ENCODE measurements at regions not wholly inside any gene's neighbourhood (a gene's known extent, or its start where the extent isn't known, plus 50 kb on each side); places are given as distances from the start of the nearest gene placed in this dataset.

DNA sequence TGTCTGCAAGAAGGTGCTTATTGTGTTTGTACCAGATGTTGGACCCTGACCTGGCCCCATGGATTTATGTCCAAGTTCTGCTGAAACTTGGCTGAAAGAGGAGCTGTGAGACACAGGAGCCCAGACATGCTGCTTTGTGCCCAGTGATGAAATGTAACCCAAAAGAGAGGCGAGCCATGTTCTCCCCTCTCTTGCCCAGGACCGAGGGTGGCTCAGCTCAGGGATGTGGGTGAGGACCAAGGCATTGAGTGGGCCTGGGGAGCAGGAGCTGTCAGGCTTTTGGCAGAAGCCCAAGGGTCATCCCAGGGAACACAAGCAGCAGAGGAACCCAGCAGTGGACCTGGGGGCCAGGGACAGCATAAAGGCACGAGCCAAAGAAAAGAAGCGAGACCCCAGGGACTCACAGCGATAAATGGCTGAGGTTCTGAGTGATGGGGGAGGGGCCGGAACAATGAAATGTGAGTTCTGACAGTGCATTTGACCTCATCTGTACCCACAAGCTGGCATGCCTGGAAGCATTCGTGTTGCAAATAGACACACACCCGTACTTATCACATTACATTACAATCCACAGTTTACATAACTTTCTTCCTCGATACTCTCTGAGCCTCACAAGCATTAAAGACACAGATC lies 363.4 kb upstream of the JARID2 start:
- TF ChIP-seq, protein P1, sequence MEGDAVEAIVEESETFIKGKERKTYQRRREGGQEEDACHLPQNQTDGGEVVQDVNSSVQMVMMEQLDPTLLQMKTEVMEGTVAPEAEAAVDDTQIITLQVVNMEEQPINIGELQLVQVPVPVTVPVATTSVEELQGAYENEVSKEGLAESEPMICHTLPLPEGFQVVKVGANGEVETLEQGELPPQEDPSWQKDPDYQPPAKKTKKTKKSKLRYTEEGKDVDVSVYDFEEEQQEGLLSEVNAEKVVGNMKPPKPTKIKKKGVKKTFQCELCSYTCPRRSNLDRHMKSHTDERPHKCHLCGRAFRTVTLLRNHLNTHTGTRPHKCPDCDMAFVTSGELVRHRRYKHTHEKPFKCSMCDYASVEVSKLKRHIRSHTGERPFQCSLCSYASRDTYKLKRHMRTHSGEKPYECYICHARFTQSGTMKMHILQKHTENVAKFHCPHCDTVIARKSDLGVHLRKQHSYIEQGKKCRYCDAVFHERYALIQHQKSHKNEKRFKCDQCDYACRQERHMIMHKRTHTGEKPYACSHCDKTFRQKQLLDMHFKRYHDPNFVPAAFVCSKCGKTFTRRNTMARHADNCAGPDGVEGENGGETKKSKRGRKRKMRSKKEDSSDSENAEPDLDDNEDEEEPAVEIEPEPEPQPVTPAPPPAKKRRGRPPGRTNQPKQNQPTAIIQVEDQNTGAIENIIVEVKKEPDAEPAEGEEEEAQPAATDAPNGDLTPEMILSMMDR (IDR thresholded peaks at IDR 0.05; ENCODE audit: control insufficient read depth, insufficient read depth, low read depth, low read length, missing control alignments) = no peak
- no peak for DNase-seq (ENCODE audit: low read depth)
- H3K4me3 ChIP-seq (ENCODE audit: control insufficient read depth, low read depth, low read length) = no peak overlapping the region

DNA sequence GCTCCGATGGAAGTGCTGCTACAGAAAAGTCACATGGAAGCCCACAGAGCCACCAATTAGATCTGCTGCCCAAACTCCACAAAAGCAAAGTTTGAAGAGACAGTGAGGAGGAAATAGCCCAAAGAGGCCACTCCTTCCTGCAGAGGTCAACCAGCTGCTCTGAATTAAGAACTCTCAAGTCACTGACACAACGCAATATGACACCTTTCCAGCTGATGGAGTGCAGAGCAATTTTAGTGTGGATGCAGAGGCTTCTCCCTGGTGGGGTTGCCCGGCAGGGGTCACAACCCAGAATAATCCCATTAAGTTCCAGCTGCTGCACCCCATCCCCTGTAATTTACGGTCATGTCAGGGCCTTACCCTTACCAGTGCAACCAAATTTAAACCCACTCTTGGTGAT lies 361.9 kb upstream of the JARID2 start:
- no peak overlapping the region for H3K4me3 ChIP-seq (ENCODE audit: control insufficient read depth, low read depth, low read length)
- DNase-seq (ENCODE audit: low read depth) = no peak
- TF ChIP-seq, protein P1 (IDR thresholded peaks at IDR 0.05; ENCODE audit: control insufficient read depth, insufficient read depth, low read depth, low read length, missing control alignments) = no peak

DNA sequence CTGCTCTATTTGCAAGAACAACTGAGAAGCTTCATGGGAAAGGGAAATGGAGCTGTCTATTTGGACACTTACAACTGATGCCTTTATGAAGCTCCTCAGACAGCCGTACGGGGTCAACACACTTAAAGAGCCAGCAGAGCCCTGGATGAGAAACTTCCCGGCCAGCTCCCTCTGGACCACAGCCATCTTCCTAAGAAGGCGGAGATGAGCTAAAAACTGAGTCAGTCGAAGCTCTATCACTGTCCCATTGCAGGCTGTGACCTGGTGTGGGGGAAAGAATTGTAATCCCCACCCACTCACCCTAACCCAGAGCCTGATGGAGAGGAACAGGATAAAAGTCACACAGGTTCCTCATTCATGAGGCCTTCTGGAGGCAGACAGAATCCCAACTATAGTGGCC lies 360.4 kb upstream of the JARID2 start:
- DNase-seq (ENCODE audit: low read depth) = no peak
- TF ChIP-seq, protein P1 (IDR thresholded peaks at IDR 0.05; ENCODE audit: control insufficient read depth, insufficient read depth, low read depth, low read length, missing control alignments) = no peak
- no peak overlapping the region for H3K4me3 ChIP-seq (ENCODE audit: control insufficient read depth, low read depth, low read length)

DNA sequence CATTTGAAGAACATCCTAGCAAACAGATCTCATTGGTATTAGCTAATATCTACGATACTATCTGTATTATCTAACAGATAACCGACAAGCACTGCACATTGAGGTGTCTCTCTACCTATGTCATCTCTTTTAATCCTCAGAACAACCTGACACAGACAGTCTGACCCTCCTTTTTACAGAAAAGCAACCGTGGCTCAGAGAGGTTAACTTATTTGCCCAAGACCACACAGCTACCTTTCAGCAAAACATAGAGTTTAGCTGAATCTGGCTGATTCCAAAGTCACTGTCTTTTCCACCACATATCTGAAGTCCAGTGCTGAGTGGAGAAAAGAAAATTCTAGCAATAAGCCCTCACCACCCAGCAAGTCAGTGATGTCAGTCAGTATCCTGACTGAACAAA lies 358.7 kb upstream of the JARID2 start:
- no peak overlapping the region for H3K4me3 ChIP-seq (ENCODE audit: control insufficient read depth, low read depth, low read length)
- TF ChIP-seq, protein P1 (IDR thresholded peaks at IDR 0.05; ENCODE audit: control insufficient read depth, insufficient read depth, low read depth, low read length, missing control alignments) = no peak
- no peak for DNase-seq (ENCODE audit: low read depth)

- DNase-seq (ENCODE audit: low read depth) = no peak
- TF ChIP-seq, protein P1 (IDR thresholded peaks at IDR 0.05; ENCODE audit: control insufficient read depth, insufficient read depth, low read depth, low read length, missing control alignments) = no peak
- no peak overlapping the region for H3K4me3 ChIP-seq (ENCODE audit: control insufficient read depth, low read depth, low read length)
These were observed 357.8 kb upstream of the JARID2 start for GRCh38 chr6:14887986-14888574.

DNA sequence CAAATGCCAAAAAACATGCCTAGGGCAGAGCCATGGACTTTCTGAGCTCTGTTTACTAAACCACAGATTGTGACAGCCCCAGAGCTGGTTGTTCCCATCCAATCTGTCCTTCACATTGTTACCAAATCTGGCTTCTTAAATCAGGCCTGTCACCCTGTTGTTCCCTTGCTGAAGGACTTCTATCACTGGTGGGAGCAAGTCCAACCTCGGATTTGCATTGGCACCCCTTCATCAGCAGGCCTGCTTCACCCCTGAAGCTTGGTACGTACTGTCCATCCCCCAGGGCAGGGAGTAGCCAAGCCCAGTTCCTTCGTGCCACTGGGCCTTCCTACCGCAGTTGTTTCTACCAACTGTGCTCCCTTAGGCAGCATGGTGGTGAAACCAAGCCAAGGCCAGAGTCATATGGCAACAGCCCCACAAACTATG lies 357.3 kb upstream of the JARID2 start:
- DNase-seq (ENCODE audit: low read depth) = no peak
- no peak overlapping the region for H3K4me3 ChIP-seq (ENCODE audit: control insufficient read depth, low read depth, low read length)
- TF ChIP-seq, protein P1 (IDR thresholded peaks at IDR 0.05; ENCODE audit: control insufficient read depth, insufficient read depth, low read depth, low read length, missing control alignments) = no peak
